ENCODE measurements at regions not wholly inside any gene's neighbourhood (a gene's known extent, or its start where the extent isn't known, plus 50 kb on each side); places are given as distances from the start of the nearest gene placed in this dataset.

DNA sequence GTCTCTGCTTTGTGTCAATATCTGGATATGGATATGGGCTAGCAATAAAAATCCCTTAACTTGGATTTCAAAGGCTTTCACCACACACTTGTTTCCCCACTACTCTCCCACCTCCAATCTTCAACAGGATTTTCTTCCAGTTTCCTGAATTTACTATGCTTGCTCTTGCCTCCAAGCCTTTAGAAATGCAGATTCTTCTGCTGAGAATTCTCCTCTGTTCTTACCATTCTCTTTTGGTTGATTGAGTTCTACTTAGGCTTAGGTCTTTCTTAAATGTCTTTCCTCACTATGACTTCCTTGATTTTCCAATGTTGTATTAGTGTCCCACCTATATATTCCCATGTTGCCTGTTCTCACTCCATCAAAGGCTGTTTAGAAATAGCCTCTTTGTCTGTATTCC, 1502.4 kb upstream of the TENM4 start:
- H3K4me1 ChIP-seq (ENCODE audit: insufficient read depth, low read length): no peaks in the 10 kb centered on the region
- no peaks in the 10 kb centered on the region for H4K20me1 ChIP-seq (ENCODE audit: control insufficient read depth, insufficient read depth, insufficient read length)
- Mint-ChIP-seq H3K27ac (peak overlapping the region in 1 of 3 experiments; percentile 18; a peak in 2 of 7 replicates), H3K9me3 (no peaks in the 10 kb centered on the region; a peak in 1 of 5 replicates), H3K4me3 (no peak overlapping the region), H3K36me3 (ENCODE audit: insufficient read depth in 1 of 3, low read depth in 3 of 3) (0 out of 7 replicates have a peak, but pooled peaks cover 0 to under 1% (median 0%) of the 10 kb centered on the region in 3 experiments), H3K27me3 (ENCODE audit: low read depth) (no peaks in the 10 kb centered on the region), H3K4me1 (peaks cover 5 to 6% of the 10 kb centered on the region in 2 experiments)
- no peak overlapping the region for H2BK120ac ChIP-seq (ENCODE audit: low read depth, low read length, poor library complexity, severe bottlenecking)
- no peaks in the 10 kb centered on the region for H3K79me2 ChIP-seq (ENCODE audit: insufficient read depth, low read length)
- no peak overlapping the region for H3K9ac ChIP-seq (ENCODE audit: extremely low read depth, insufficient read length, low read length)
- H3K14ac ChIP-seq (ENCODE audit: insufficient read depth, low read length): no peak overlapping the region
- no peak overlapping the region for H2AK5ac ChIP-seq (ENCODE audit: insufficient read length, low read length)
- no peaks in the 10 kb centered on the region for H3K9me3 ChIP-seq (ENCODE audit: control insufficient read depth, low read depth, low read length)
- no peak overlapping the region for H2AFZ ChIP-seq (ENCODE audit: low read length)
- no peaks in the 10 kb centered on the region for H3K27me3 ChIP-seq (ENCODE audit: insufficient read depth, low read length)
- H4K8ac ChIP-seq (replicated peaks; ENCODE audit: insufficient read length, low read depth, low read length): no peak overlapping the region
- H2BK15ac ChIP-seq (ENCODE audit: low read depth, low read length): no peak overlapping the region
- no peak overlapping the region for H3K4me2 ChIP-seq (ENCODE audit: insufficient read depth, insufficient read length, low read length)
- no peaks in the 10 kb centered on the region for H3K23me2 ChIP-seq (ENCODE audit: insufficient read length, low read depth, low read length, poor library complexity, severe bottlenecking)
- H4K91ac ChIP-seq (ENCODE audit: insufficient read length, low read depth, low read length): no peak overlapping the region
- H2BK5ac ChIP-seq (ENCODE audit: insufficient read length, low read length): no peak overlapping the region
- no peak overlapping the region for H3K18ac ChIP-seq (ENCODE audit: insufficient read length, low read depth, low read length)
- no peaks in the 10 kb centered on the region for H3K79me1 ChIP-seq (ENCODE audit: insufficient read depth, low read depth, low read length, poor library complexity, severe bottlenecking)
- no peak for DNase-seq
- H3K23ac ChIP-seq (ENCODE audit: insufficient read length, low read depth, low read length): no peak overlapping the region
- no peak overlapping the region for H3K56ac ChIP-seq (ENCODE audit: insufficient read length, low read depth, low read length)
- no peak overlapping the region for H3K4ac ChIP-seq (ENCODE audit: low read depth, low read length)
- no peak overlapping the region for H2BK20ac ChIP-seq (ENCODE audit: low read depth, low read length, poor library complexity, severe bottlenecking)
- TF ChIP-seq, protein P1, sequence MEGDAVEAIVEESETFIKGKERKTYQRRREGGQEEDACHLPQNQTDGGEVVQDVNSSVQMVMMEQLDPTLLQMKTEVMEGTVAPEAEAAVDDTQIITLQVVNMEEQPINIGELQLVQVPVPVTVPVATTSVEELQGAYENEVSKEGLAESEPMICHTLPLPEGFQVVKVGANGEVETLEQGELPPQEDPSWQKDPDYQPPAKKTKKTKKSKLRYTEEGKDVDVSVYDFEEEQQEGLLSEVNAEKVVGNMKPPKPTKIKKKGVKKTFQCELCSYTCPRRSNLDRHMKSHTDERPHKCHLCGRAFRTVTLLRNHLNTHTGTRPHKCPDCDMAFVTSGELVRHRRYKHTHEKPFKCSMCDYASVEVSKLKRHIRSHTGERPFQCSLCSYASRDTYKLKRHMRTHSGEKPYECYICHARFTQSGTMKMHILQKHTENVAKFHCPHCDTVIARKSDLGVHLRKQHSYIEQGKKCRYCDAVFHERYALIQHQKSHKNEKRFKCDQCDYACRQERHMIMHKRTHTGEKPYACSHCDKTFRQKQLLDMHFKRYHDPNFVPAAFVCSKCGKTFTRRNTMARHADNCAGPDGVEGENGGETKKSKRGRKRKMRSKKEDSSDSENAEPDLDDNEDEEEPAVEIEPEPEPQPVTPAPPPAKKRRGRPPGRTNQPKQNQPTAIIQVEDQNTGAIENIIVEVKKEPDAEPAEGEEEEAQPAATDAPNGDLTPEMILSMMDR (conservative IDR thresholded peaks at IDR 0.05): no peak
- H2BK12ac ChIP-seq (ENCODE audit: insufficient read length, low read depth, low read length): no peak overlapping the region
- no peak overlapping the region for H3T11ph ChIP-seq (ENCODE audit: low read length)
- H3K27ac ChIP-seq (ENCODE audit: insufficient read length, low read depth, low read length): no peak overlapping the region
- H4K5ac ChIP-seq (ENCODE audit: insufficient read length, low read depth, low read length): no peak overlapping the region

All from H9 (cell line).